Keratinocyte (primary cell): ENCODE measurements at regions not wholly inside any gene's neighbourhood (a gene's known extent, or its start where the extent isn't known, plus 50 kb on each side); places are given as distances from the start of the nearest gene placed in this dataset.

Experiments used
- EZH2 ChIP-seq: IDR thresholded peaks from one replicate; pipeline ENCODE4 v1.6.1; 2012; ENCODE audit warnings: inconsistent platforms, mild to moderate bottlenecking, low read length, moderate library complexity
- TF ChIP-seq, protein P1 (sequence below), 3 experiments: IDR thresholded peaks in 1 of 3; conservative IDR thresholded peaks in 1 of 3; optimal IDR thresholded peaks in 1 of 3; 2 replicates in 2 of 3; 3 replicates in 1 of 3; pipeline versions ENCODE3 to v1.5.1; 2011; ENCODE audit warnings: low read length in 3 of 3, mild to moderate bottlenecking in 3 of 3, moderate library complexity in 2 of 3, control low read depth in 1 of 3, inconsistent platforms in 1 of 3; ENCODE audit not compliant: insufficient read depth in 2 of 3; ENCODE audit errors: extremely low read depth in 1 of 3

DNA sequence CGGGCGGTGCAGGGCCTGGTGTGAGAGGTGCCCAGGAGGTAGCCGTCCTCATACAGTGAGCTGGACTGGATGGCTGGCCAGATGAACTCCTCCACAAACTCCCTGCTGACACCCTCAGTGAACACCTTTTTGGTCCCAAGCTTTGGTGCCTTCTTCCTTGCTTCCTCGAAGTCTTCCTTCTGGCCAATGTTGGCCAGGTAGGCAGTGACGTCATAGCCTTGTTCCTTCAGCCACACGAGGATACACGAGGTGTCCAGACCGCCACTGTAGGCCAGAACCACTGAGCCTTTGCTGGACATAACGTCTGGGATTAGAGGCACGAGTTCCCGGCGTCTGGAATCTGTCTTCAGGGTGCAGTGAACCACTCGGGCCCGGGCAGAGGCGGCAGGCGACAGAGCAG lies 206.8 kb upstream of the SP4 start:
- TF ChIP-seq, protein P1, sequence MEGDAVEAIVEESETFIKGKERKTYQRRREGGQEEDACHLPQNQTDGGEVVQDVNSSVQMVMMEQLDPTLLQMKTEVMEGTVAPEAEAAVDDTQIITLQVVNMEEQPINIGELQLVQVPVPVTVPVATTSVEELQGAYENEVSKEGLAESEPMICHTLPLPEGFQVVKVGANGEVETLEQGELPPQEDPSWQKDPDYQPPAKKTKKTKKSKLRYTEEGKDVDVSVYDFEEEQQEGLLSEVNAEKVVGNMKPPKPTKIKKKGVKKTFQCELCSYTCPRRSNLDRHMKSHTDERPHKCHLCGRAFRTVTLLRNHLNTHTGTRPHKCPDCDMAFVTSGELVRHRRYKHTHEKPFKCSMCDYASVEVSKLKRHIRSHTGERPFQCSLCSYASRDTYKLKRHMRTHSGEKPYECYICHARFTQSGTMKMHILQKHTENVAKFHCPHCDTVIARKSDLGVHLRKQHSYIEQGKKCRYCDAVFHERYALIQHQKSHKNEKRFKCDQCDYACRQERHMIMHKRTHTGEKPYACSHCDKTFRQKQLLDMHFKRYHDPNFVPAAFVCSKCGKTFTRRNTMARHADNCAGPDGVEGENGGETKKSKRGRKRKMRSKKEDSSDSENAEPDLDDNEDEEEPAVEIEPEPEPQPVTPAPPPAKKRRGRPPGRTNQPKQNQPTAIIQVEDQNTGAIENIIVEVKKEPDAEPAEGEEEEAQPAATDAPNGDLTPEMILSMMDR (optimal IDR thresholded peaks at IDR 0.05 in 1 of 3, IDR thresholded peaks at IDR 0.05 in 1 of 3, conservative IDR thresholded peaks at IDR 0.05 in 1 of 3; ENCODE audit: extremely low read depth in 1 of 3, insufficient read depth in 2 of 3, low read length in 3 of 3), result no peak
- TF ChIP-seq EZH2, result no peak
